ENCODE measurements at regions not wholly inside any gene's neighbourhood (a gene's known extent, or its start where the extent isn't known, plus 50 kb on each side); places are given as distances from the start of the nearest gene placed in this dataset.

DNA sequence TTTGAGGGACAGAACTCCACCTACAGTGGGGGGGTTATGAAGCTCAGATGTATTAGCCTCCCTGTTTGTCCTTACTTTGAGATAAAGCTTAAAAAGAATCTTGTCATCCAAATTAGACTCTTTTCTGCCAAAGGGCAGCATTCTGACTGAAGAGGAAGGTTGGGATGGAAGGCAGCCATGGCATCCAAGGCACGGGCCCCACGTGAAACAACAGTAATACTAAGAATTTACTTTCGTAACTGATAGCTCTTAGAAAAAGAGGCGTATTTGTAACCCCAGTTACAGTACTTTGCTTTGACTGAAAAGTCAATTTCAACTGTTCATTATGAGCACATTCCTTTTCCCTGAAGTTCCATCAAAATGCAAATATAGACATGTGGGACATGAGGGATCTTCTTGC lies 168.5 kb downstream of the ARRDC3 start:
- Mint-ChIP-seq H3K27me3 (peaks cover 1% of the 10 kb centered on the region), H3K9me3 (no peaks in the 10 kb centered on the region), H3K4me3 (no peak overlapping the region), H3K27ac (no peak overlapping the region), H3K36me3 (ENCODE audit: low read depth) (no peaks in the 10 kb centered on the region), H3K4me1 (peaks cover 1% of the 10 kb centered on the region)
- no peak for DNase-seq
- no peak for ATAC-seq
